SIG-M5 treated with dmso at 0.1 percent for 504 hours (cell line): ENCODE measurements at regions not wholly inside any gene's neighbourhood (a gene's known extent, or its start where the extent isn't known, plus 50 kb on each side); places are given as distances from the start of the nearest gene placed in this dataset.

ENCODE experiments used
- DNase-seq: peaks from one replicate; lab custom pipeline; 2025; ENCODE audit not compliant: unreplicated experiment; lab: John Stamatoyannopoulos, UW

DNA sequence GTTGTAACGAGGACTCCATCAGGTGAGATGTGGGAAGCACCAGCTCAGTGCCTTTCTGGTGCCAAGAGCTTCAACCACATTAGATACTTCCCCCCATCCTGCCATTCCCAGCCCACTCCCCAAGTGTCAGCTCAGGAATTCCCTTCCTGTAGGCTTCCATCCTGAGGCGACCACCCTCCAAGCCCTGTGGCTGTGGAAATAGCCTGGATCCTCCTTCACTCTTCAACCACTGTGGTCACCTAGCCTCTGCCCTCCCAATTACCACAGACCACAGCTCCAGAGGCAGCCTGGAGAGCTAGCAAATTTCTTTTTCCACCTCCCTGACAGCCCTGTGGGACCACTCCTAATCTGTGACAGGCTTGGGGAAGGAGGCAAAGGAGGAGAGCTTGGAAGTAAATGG is 219.8 kb upstream of the MAP3K1 start:
- no peak for DNase-seq

DNA sequence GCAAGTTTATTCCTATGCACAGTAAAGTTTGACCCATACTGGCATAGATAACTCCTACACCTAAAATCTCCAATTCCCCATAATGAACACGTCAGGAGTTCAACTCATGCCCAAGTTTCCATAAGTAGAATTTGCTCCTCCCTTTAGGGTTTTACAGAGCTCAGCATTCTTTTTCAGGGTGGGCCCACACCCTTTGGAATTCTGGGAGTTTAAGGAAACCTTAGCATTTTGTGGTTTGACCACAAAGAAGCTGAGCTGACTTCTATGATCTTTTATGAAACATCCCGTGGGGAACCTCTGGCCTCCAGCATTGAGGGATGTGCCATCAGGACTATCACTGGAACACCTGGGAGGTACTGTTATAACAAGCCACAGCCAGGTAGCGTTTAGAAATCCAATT is 220.6 kb upstream of the MAP3K1 start:
- DNase-seq: no peak

DNA sequence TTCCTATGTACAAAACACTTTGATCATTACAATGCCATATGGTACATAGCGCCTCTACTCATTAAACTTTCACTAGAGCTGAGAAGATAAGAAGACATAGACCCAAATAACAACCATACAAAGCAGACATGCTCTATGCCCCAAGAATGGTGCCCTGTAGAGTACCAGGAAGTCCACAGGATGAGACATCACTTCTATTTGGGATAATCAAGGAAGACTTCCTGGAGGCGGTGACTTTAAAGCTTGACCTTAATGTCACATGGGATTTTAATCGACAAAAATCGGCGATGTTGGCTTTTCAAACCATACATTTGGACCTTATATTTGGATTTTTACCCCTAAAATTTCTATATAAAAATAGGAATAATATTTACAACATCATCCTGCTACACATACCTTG is 224.3 kb upstream of the MAP3K1 start:
- DNase-seq: no peak

DNA sequence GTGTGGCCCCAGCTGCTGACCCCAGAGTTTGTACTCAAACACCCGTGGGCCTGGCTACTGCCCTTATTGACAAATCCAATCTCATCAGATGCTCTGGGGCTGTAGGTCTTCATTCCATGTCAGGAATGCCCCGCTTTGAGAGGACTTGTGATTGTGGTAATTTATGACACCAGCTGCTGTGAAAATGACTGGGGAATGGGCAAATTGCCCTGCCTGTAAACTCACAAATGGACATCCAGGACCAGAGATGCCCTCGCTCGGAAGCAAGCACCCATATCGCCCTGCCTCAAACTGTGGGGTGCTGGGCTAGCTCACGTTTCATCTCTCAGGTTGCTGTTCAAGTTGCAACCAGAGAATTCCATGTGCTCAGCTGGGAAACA is 225.9 kb upstream of the MAP3K1 start:
- no peak for DNase-seq

DNA sequence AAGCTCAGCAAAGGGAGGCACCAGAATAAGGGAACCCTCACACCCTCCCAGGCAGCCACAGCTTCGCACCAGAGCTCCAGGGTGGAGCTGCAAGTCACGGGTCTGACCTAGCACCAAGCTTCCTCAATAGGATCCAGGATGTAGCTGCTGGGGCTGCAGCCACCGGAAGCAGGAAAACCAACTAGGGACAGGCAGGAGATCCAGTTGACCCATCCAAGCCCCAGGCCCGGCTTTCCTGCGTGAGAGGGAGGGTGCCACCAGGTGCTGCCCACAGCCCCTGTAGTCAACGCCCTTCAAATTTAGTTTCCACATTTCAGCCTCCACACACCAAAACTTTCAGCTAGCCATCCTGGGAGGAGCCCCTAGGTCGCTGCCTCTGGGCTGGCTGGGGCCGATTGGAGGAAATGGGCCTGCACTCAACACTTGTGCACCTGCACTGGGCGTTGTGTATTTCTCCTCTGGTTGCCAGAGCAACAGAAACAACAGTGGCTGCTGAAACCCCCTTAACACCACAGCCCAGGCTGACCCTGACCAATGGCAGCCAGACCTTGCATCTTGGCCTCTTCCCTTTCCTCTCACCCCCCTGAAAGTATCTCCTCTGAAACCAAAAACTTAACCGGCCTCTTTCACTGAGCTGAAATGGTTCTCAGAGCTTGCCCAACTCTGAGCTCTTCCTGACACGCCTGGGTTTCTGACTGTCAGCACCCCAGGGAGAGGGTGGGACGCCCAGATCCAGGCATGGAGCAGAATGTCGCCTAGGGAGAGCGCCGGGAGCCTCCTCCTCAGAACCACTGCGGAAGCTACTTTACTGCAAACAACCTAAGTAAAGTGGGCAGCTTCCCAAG is 226.5 kb upstream of the MAP3K1 start:
- no peak for DNase-seq

DNA sequence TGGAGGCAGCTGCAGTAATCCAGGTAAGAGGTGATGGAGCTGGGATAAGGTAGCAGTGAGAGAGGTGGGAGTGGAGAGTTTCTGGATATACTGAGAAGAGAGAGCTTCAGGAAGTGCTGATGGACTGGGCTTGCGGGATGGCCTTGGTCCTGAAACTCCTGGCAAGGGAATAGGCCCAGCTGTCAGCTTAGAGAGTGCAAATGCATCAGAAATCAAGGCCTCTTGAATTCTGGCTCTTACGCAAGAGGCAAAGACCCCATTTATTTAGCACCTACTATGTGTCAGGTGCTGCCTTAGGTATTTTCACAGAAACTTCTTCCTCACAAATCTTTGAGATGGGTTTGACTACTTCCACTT is 227.2 kb upstream of the MAP3K1 start:
- no peak for DNase-seq

DNA sequence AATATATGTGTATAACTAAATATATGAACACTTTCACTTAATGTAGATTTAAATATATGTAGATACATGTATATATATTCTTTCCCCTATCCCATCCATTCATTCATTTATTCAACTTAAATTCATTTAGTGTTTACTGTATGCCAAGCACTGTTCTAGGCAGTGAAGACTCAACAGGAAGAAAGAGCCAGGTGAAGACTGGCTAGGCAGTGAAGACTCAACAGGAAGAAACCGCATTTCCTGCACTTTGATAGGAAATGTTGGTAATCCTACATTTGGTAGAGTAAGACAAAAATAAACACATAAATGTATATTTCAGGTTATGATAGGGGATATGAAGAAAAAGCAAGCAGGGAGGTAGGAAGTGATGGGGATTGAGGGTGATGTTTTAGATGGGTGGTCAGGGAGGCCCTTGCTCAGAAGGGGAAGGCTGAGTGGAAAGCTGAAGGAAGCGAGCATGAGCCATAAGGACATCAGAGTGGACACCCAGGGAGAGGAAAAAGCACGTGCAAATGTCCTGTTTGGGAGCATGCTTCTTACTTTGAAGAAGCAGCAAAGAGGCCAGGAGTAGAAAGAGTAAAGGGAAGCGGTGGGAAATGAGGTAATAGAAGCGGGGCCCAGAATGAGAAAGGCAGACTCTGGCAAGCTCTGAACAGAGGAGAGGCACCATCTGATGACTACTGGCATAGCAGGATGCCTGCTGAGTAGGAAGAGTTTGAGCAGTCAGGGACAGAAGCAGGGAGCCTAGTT is 227.8 kb upstream of the MAP3K1 start:
- peak; percentile 12 for DNase-seq

DNA sequence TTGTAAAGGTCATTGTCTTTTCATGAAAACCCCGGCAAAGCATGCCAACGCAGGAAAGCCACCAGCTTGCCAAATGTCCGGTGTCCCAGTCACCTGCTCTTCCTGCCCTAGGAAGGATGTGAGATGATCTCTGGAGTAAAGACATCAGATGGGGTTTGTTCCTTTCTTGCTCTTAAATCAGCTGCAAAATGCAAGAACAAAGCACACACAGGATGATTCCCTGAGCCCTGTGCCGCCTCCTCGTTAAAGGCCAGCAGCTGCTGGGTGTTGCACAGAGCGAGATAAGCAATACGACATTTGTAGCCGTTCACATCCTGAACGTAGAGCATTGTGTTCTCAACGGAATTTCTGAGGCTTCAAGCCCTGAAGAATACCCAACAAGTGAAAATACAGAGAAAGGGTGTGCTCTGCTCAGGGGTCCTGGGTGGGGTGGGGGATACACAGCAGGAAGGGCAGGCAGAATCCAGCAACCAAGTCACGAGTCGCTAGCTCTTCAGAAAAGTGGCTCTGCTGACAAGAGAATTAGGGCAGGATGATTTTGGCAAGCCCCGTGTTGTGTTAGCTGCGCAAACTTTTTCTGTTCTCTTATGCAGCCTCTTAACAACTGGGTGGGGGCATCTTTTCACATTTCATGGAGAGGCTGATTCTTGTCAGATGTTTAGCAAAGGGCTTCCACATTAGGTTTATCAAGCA is 229.2 kb upstream of the MAP3K1 start:
- no peak for DNase-seq

DNA sequence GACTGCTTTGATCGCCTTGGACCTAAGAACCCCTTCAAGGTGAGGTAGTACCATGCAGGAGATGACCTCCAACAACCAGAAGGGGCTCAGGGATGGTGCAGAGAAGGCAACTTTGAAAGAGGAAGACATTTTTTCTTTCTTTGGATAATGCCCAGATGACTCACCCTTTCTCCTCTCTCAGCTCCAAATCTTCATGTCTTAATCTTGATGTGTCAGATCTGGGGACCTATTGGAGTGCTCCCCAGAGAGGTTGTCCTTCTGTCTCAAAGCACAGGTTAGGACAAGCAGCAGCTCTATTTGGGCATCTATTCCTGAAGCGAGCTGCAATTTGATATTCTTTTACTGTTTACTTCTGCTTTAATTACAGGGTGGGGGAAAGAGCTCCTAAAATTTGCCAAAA is 229.9 kb upstream of the MAP3K1 start:
- peak; percentile 55 for DNase-seq

DNA sequence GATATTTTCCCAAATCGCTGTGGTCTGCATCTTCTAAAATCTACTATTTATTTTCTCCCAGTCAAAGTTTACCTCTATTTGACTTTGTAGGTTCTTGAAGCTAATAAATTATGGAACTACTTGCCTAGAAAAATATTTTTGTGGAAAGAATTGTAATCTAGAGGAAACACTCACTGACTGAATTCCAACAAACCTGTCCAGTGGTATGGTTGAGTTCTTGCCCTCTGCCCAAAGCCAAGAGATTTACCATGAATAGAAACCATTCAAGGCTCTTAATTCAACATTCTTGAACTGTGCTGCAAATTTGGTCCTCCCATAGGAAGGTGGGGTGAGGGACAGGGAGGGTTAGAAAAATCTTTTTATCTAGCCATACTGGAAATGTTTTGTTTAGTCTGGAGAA is 233.9 kb upstream of the MAP3K1 start:
- no peak for DNase-seq

DNA sequence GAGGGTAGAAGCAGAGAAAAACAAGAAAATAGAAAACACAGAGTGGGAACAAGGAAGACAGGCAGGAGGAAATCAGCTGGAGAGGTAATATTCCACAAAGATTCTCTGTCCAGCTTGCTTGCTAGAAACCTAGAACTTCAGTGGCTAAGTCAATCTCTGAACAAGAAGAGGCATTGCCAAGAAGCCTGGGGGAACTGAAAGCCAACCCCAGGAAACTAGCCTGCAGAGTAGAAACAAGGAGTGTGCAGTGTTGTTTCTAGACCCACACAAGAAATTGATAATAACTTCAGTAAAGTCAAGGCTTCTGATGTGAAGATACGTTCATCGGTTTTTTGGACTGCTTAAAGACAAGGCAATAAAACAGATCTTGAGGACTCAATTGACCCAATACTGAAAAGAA is 234.5 kb upstream of the MAP3K1 start:
- DNase-seq: no peak

DNA sequence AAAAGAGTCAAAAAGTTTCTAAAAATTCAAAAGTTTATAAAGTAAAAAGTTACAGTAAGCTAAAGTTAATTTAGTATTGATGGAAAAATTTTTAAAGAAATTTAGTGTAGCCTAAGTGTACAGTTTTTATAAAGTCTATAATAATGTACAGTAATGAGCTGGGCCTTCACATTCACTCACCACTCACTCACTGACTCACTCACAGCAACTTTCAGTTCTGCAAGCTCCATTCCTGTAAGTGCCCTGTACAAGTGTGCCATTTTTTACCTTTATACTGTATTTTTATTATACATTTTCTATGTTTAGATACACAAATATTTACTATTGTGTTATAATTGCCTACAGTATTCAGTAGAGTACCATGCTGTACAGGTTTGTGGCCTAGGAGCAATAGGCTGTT is 239.5 kb upstream of the MAP3K1 start:
- DNase-seq: no peak

DNA sequence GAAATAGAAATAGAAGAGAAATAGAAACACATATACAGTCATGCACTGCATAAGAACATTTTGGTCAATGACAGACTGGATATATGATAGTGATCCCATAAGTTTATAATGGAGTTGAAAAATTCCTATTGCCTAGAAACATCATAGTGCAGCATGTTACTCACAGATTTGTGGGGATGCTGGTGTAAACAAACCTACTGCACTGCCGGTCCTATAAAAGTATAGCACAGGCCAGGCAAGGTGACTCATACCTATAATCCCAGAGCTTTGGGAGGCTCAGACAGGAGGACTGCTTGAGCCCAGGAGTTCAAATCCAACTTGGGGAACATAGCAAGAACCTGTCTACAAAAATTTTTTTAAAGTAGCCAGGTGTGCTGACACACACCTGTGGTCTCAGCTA is 240.6 kb upstream of the MAP3K1 start:
- DNase-seq: no peak

DNA sequence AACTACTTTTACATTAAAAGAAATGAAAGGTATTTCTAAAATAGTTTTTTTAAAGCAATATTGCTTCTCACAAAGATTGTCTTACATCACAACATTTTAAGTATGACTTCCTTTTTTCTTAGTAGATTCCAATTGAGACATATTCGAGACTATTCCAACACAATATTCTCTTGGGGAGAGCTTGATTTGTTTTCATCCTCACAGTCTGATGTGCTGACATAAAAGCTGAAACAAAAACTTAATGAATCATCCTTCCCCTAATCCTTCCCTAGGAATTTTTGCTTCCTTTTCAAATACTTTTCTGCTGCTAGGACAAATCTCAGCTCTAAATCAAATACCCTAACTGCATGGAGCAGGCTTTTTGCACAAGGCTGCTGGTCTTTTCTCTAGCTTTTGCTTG is 245.8 kb upstream of the MAP3K1 start:
- DNase-seq: peak; percentile 19

DNA sequence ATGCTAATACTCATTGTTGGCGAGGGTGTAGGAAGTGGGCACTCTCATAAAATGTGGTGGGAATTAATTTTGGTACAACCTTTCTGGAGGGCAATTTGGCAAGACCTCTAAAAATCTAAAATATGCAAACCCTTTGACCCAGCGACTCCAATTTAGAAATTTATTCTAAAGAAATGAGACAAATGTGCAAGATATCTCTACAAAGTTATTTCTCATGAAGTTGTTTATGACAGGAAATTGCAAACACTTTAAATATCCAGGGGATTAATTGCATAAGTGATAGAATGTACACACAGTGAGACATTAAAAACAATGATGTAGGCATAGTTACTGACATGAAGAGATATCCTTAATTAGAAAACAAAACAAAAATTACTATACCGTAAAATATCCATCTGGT is 246.3 kb upstream of the MAP3K1 start:
- no peak for DNase-seq

DNA sequence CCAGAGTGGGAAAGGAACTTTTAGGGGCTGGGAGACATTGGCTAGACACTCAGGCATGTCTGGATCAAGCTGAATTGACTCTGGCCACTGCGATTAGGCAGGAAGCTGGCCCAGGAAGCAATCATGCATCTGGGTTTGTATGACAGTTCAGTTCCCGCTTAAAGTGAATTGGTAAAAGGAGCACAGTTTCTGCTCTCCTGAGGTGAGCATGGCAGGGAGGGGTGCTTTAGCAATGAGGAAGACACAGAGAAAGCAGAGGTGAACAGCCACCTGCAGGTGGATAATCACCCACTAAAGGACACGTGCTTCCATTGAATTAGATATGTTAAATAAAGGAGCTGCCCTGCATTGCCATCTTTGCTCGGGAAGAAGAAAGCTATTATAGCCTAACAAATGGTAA is 248.1 kb upstream of the MAP3K1 start:
- no peak for DNase-seq

DNA sequence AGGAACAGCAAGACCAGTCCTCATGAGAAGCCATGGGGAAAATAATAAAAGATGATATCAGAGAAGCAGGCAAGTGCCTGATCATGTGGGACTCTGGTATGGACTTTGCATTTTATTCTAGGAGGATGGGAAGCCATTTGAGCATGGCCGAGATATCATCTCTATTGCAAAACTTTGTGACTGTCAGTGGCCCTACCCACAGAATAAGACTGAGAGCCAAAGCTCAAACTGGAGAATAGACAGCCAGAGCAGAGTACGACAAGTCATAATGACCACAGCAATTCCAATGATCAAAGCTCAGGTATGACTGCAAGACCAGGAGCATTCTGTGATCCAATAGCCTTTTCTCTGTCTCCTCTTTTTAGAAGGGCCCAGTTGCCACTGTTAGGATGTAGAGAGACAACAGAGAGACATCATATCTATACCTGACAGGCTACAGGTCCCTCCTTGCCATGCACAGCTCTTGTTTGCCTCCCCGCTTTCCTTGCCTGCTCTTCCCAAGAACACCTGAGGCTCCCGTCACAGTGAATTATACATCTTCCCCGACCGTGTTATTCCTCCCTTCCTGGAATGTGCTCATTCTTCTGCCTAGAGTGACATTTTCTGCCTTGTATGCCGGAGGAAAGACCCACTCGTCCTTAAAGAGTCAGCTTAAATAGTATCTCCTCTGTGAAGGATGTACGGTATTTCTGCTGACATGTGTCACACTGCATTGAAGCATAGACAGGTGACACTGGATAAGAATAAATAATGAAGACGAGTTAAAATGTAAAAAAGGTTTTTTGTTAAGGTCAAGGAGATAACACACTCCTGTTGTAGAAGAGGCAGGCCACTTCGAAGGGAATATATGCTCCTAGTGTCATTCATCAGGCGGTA is 248.7 kb upstream of the MAP3K1 start:
- no peak for DNase-seq

DNA sequence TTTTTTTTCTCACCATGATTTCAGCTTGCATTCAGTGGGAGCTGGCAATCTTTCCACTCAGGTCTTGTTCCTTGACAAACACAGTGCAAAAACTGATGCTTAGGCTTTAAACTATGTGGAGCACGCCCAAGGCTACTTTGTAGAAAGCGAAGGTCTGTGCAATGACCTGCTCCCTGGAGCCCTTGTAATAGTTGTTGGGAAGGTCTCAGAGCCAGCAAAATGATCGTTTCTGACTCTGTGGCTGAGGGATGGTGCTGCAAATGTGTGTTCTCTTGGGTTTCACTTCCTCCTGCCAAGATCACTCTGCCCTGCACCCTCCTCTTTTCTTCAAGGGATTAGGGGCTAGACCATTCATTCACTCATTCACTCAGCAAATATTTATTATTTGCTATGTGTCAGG is 249.7 kb upstream of the MAP3K1 start:
- peak; percentile 83 for DNase-seq

DNA sequence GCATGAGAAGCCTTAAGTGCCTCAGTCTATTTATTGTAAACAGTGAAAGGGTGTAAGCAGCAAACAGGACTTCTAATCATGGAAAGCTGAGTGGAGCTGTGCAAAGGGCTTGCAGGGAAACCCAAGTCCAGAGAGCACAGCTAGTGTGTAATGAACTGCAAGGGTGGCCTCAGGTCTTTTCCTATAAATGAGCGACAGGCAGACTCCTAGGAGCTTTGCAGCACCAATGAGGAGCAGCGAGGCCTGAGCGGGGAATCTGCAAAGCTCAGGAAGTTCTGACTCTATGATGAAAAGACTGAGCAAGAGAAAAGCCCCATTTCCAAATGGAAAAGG is 250.1 kb upstream of the MAP3K1 start:
- no peak for DNase-seq

DNA sequence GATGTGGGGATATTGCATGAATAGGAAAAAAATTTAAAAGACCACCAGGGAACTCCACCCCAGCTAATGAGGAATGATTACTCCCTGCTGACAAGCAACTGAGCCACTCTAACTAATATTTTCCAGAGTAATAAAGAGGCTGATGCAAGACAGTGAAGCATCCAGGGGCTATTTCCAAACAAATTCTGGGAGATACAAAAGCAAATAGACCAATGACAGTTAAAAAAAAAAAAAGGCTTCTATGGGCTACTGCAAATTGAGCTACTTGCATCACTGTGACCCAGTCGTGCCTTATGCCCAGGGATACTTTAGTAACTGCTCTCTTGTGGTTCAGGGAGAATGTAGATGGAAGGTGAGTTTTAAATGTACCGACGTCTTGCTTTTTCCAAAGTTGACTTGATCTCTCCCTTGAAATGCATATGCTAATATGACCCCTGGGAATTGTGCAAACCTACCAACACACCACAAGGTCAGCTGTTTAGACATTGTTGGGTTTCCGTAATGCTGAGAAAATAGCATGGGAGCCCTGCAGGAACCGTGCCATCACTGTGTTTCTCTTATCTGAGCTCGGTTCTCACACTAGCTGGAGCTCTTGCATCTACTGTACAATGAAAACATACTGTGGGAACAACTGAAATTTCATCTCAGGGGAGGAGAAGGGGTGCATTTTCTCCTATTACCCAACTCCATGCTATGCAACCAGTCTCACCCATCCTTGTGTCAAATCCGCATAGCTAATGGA is 250.6 kb upstream of the MAP3K1 start:
- peak; percentile 27 for DNase-seq

DNA sequence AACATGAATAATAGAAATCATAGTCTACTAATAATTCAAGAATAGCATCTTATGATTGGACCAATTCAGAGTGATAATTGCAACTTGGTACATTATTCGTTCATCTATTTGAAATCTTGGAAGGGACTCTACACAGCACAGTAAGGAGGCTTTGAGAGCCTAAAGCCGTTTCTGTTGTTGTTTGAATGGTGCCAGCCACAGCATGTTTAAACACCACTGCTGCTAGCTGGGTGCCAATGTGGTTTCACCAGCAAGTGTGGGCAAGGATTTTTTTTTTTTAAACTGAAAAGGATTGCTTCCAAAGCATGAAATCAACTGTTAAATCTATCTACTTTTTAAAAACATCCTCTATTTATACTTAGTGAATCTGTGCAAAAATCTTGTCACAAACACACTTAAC is 253.9 kb upstream of the MAP3K1 start:
- DNase-seq: no peak
